GM19328 (cell line): ENCODE measurements at regions not wholly inside any gene's neighbourhood (a gene's known extent, or its start where the extent isn't known, plus 50 kb on each side); places are given as distances from the start of the nearest gene placed in this dataset.
"Not testable (repeated sequence)": the region's sequence is repeated elsewhere in the genome, so short reads cannot be mapped to it uniquely, and the experiment has no call there.

Experiments used
- ATAC-seq: cut with Tn5 transposase; IDR thresholded peaks from one replicate; pipeline ENCODE4 v1.9.1; 2021; ENCODE audit warnings: mild to moderate bottlenecking, moderate library complexity; ENCODE audit not compliant: unreplicated experiment

GRCh38 chr1:221978631-221979334 is 236.9 kb upstream of the DUSP10 start:
- not testable (repeated sequence) for ATAC-seq

GRCh38 chr1:221973787-221974186 is 231.9 kb upstream of the DUSP10 start:
- not testable (repeated sequence) for ATAC-seq

- ATAC-seq, result no peak
These were observed 230.7 kb upstream of the DUSP10 start for GRCh38 chr1:221972276-221973235.

GRCh38 chr1:221971035-221971434 is 229.1 kb upstream of the DUSP10 start:
- ATAC-seq, result not testable (repeated sequence)

- ATAC-seq, result not testable (repeated sequence)
These were observed 227.5 kb upstream of the DUSP10 start for GRCh38 chr1:221969298-221969858.

- ATAC-seq, result not testable (repeated sequence)
These were observed 225.6 kb upstream of the DUSP10 start for GRCh38 chr1:221967538-221967937.

GRCh38 chr1:221966888-221967287 is 225.0 kb upstream of the DUSP10 start:
- not testable (repeated sequence) for ATAC-seq

- ATAC-seq, result not testable (repeated sequence)
These were observed 224.0 kb upstream of the DUSP10 start for GRCh38 chr1:221965891-221966290.

- no peak for ATAC-seq
These were observed 223.4 kb upstream of the DUSP10 start for GRCh38 chr1:221965252-221965651.

GRCh38 chr1:221963742-221964141 is 221.9 kb upstream of the DUSP10 start:
- ATAC-seq, result no peak

- no peak for ATAC-seq
These were observed 220.5 kb upstream of the DUSP10 start for GRCh38 chr1:221962385-221962784.

GRCh38 chr1:221961532-221962292 is 219.8 kb upstream of the DUSP10 start:
- peak; percentile 81 for ATAC-seq

- not testable (repeated sequence) for ATAC-seq
These were observed 216.3 kb upstream of the DUSP10 start for GRCh38 chr1:221958161-221958562.

GRCh38 chr1:221957350-221957749 is 215.5 kb upstream of the DUSP10 start:
- ATAC-seq, result not testable (repeated sequence)

- no peak for ATAC-seq
These were observed 208.1 kb upstream of the DUSP10 start for GRCh38 chr1:221949996-221950395.

GRCh38 chr1:221948459-221948858 is 206.6 kb upstream of the DUSP10 start:
- no peak for ATAC-seq

GRCh38 chr1:221947731-221948130 is 205.8 kb upstream of the DUSP10 start:
- no peak for ATAC-seq

- ATAC-seq, result no peak
These were observed 204.9 kb upstream of the DUSP10 start for GRCh38 chr1:221946768-221947167.

GRCh38 chr1:221945669-221946068 is 203.8 kb upstream of the DUSP10 start:
- ATAC-seq, result no peak

GRCh38 chr1:221944247-221944870 is 202.5 kb upstream of the DUSP10 start:
- no peak for ATAC-seq
